ENCODE measurements at regions not wholly inside any gene's neighbourhood (a gene's known extent, or its start where the extent isn't known, plus 50 kb on each side); places are given as distances from the start of the nearest gene placed in this dataset.

- TF ChIP-seq CTCF (conservative IDR thresholded peaks at IDR 0.05; ENCODE audit: low read depth, low read length): no peak
- TF ChIP-seq EZH2 (IDR thresholded peaks at IDR 0.05; ENCODE audit: borderline replicate concordance, low read depth, low read length, poor library complexity, severe bottlenecking): no peak
Measured at GRCh38 chr2:9703085-9703678, 72.4 kb upstream of the YWHAQ start.

All from A673 (cell line).